ENCODE measurements at regions not wholly inside any gene's neighbourhood (a gene's known extent, or its start where the extent isn't known, plus 50 kb on each side); places are given as distances from the start of the nearest gene placed in this dataset.

GRCh38 chr10:32125023-32125422 is 68.8 kb upstream of the KIF5B start:
- TF ChIP-seq CTCF (conservative IDR thresholded peaks at IDR 0.05; ENCODE audit: low read depth in 2 of 2) (no peak), EZH2 (IDR thresholded peaks at IDR 0.05; ENCODE audit: low read depth, unreplicated experiment) (no peak), JUNB (IDR thresholded peaks at IDR 0.05; ENCODE audit: unreplicated experiment) (no peak), ETS1 (IDR thresholded peaks at IDR 0.05) (no peak), REST (IDR thresholded peaks at IDR 0.05; ENCODE audit: unreplicated experiment) (no peak), POLR2AphosphoS5 (IDR thresholded peaks at IDR 0.05; ENCODE audit: low read depth) (no peak), ZNF114 (CRISPR knock-in tag; IDR thresholded peaks at IDR 0.05) (no peak), ZNF331 (CRISPR knock-in tag; IDR thresholded peaks at IDR 0.05; ENCODE audit: low read depth) (no peak), EZH2phosphoT487 (IDR thresholded peaks at IDR 0.05; ENCODE audit: unreplicated experiment) (no peak)
